NCI-H774 (cell line): ENCODE measurements at regions not wholly inside any gene's neighbourhood (a gene's known extent, or its start where the extent isn't known, plus 50 kb on each side); places are given as distances from the start of the nearest gene placed in this dataset.

Source experiments
- DNase-seq: peaks from one replicate; lab custom pipeline; 2025; lab: John Stamatoyannopoulos, UW

GRCh38 chr2:181188605-181189004 is 208.2 kb downstream of the UBE2E3 start:
- DNase-seq = no peak

- DNase-seq = peak; percentile 33
Measured at GRCh38 chr2:181189951-181190350, 209.5 kb downstream of the UBE2E3 start.

GRCh38 chr2:181190711-181191110 is 210.3 kb downstream of the UBE2E3 start:
- no peak for DNase-seq

GRCh38 chr2:181193550-181193949 is 213.1 kb downstream of the UBE2E3 start:
- DNase-seq = no peak

GRCh38 chr2:181196401-181196800 is 216.0 kb downstream of the UBE2E3 start:
- DNase-seq = no peak

GRCh38 chr2:181197140-181197760 is 216.8 kb downstream of the UBE2E3 start:
- DNase-seq = no peak

GRCh38 chr2:181198183-181198864 is 217.9 kb downstream of the UBE2E3 start:
- no peak for DNase-seq

GRCh38 chr2:181203412-181203811 is 223.0 kb downstream of the UBE2E3 start:
- DNase-seq = no peak

- DNase-seq = no peak
Measured at GRCh38 chr2:181203916-181204315, 223.5 kb downstream of the UBE2E3 start.

GRCh38 chr2:181218401-181218821 is 238.0 kb downstream of the UBE2E3 start:
- no peak for DNase-seq

- no peak for DNase-seq
Measured at GRCh38 chr2:181223234-181223633, 234.0 kb upstream of the ITGA4 start.

GRCh38 chr2:181224866-181225265 is 232.3 kb upstream of the ITGA4 start:
- no peak for DNase-seq

- DNase-seq = no peak
Measured at GRCh38 chr2:181228661-181229060, 228.5 kb upstream of the ITGA4 start.

GRCh38 chr2:181231151-181231550 is 226.0 kb upstream of the ITGA4 start:
- DNase-seq = no peak

GRCh38 chr2:181231886-181232621 is 225.1 kb upstream of the ITGA4 start:
- DNase-seq = peak; percentile 10

GRCh38 chr2:181234487-181234891 is 222.7 kb upstream of the ITGA4 start:
- DNase-seq = no peak

GRCh38 chr2:181235011-181235410 is 222.2 kb upstream of the ITGA4 start:
- no peak for DNase-seq

GRCh38 chr2:181235683-181236459 is 221.3 kb upstream of the ITGA4 start:
- DNase-seq = no peak

- DNase-seq = no peak
Measured at GRCh38 chr2:181239201-181239799, 217.9 kb upstream of the ITGA4 start.

GRCh38 chr2:181240844-181241243 is 216.3 kb upstream of the ITGA4 start:
- DNase-seq = no peak

- DNase-seq = no peak
Measured at GRCh38 chr2:181241366-181241765, 215.8 kb upstream of the ITGA4 start.

- DNase-seq = no peak
Measured at GRCh38 chr2:181241797-181242196, 215.4 kb upstream of the ITGA4 start.
